HCT116 (cell line): ENCODE measurements at regions not wholly inside any gene's neighbourhood (a gene's known extent, or its start where the extent isn't known, plus 50 kb on each side); places are given as distances from the start of the nearest gene placed in this dataset.

Experiments used
- ATAC-seq: fragments of 200-7000 bp; cut with Tn5 transposase; 2 replicates; pipeline ENCODE4 v1.9.1; 2020; ENCODE audit warnings: mild to moderate bottlenecking, moderate library complexity
- BruUV-seq: library from RNA; stranded (reverse); fragments of 400-500 nt; replicated peaks from 2 replicates; lab custom pipeline; 2021; lab: Mats Ljungman, UMichigan
- CTCF ChIA-PET: fragments of 300-600 bp; sonication (Branson Sonifier 250); formaldehyde crosslinking; loops from one replicate; lab custom pipeline; 2021; ENCODE audit warnings: antibody characterized with exemption; lab: Charles Lee
- POLR2A ChIA-PET: fragments of 300-600, 350-600 bp; sonication (Branson Sonifier 250); formaldehyde crosslinking; loops from one replicate; lab custom pipeline; 2021; ENCODE audit warnings: antibody characterized with exemption; lab: Charles Lee
- RAD21 ChIA-PET, 2 experiments: fragments of 300-600 bp; sonication (Branson Sonifier 250); formaldehyde crosslinking; loops; one replicate each; lab custom pipeline; 2023; ENCODE audit warnings: low total read pairs in 2 of 2; ENCODE audit not compliant: uncharacterized antibody in 2 of 2, unreplicated experiment in 2 of 2, low non-redundant PET in 1 of 2; lab: Charles Lee
- DNase-seq: peaks from one replicate; pipeline ENCODE4 v3.0.0-alpha.2; 2010; ENCODE audit warnings: low read depth, low spot score
- H2AFZ ChIP-seq: fragments of 200-600 bp; shearing (Covaris generic), sonication (generic); 2 replicates; pipeline ENCODE4 v1.6.1; 2017; ENCODE audit warnings: low read depth, mixed run types, mixed read lengths, antibody characterized with exemption, low read length; ENCODE audit not compliant: poor library complexity, severe bottlenecking
- H3K27ac ChIP-seq: 2 replicates; pipeline ENCODE4 v1.5.1; 2012; ENCODE audit warnings: low read depth, low read length
- H3K27me3 ChIP-seq: fragments of 200-600 bp; sonication (generic); 2 replicates; pipeline ENCODE4 v1.6.1; 2016; ENCODE audit warnings: mixed run types, low read length, mixed read lengths; ENCODE audit not compliant: insufficient read depth
- H3K36me3 ChIP-seq, 2 experiments: fragments of 200-500 bp in 1 of 2; fragments of 200-600 bp in 1 of 2; sonication (Bioruptor generic) in 1 of 2; sonication (generic) in 1 of 2; 2 replicates each; pipeline versions ENCODE4 v1.5.1 to v1.6.1; 2014 to 2016; ENCODE audit warnings: low read length in 2 of 2, inconsistent platforms in 1 of 2, mixed read lengths in 1 of 2, mixed run types in 1 of 2; ENCODE audit not compliant: insufficient read depth in 2 of 2, control insufficient read depth in 1 of 2
- H3K4me1 ChIP-seq, 2 experiments: fragments of 200-600 bp in 1 of 2; sonication (generic) in 1 of 2; 2 replicates each; pipeline versions ENCODE4 v1.5.1 to v1.6.1; 2012 to 2017; ENCODE audit warnings: low read length in 2 of 2, inconsistent platforms in 1 of 2, mild to moderate bottlenecking in 1 of 2, mixed read lengths in 1 of 2, mixed run types in 1 of 2, moderate library complexity in 1 of 2; ENCODE audit not compliant: insufficient read depth in 2 of 2, control insufficient read depth in 1 of 2
- H3K4me2 ChIP-seq: fragments of 200-600 bp; sonication (generic); 2 replicates; pipeline ENCODE4 v1.6.1; 2017; ENCODE audit warnings: mixed run types, low read length, mixed read lengths
- H3K4me3 ChIP-seq, 2 experiments: fragments of 200-600 bp in 1 of 2; sonication (generic) in 1 of 2; replicated peaks in 1 of 2; 2 replicates each; pipeline ENCODE4 v1.5.1; 2011 to 2016; ENCODE audit warnings: low read length in 2 of 2, control low read depth in 1 of 2, low read depth in 1 of 2, mild to moderate bottlenecking in 1 of 2, mixed read lengths in 1 of 2, mixed run types in 1 of 2
- H3K79me2 ChIP-seq: fragments of 200-600 bp; sonication (generic); 2 replicates; pipeline ENCODE4 v1.6.1; 2017; ENCODE audit warnings: mild to moderate bottlenecking, mixed run types, low read length, moderate library complexity, mixed read lengths; ENCODE audit not compliant: insufficient read depth
- H3K9ac ChIP-seq: fragments of 200-600 bp; sonication (generic); 2 replicates; pipeline ENCODE4 v1.6.1; 2016; ENCODE audit warnings: low read length, mixed read lengths
- H3K9me2 ChIP-seq: fragments of 200-600 bp; sonication (generic), shearing (Covaris generic); 2 replicates; pipeline ENCODE4 v1.6.1; 2017; ENCODE audit warnings: mixed run types, mild to moderate bottlenecking, moderate library complexity; ENCODE audit not compliant: insufficient read depth
- H3K9me3 ChIP-seq, 2 experiments: fragments of 200-500 bp in 1 of 2; fragments of 200-600 bp in 1 of 2; sonication (Bioruptor generic) in 1 of 2; sonication (generic) in 1 of 2; 2 replicates each; pipeline ENCODE4 v1.6.1; 2014 to 2017; ENCODE audit warnings: low read length in 2 of 2, mixed read lengths in 2 of 2, inconsistent platforms in 1 of 2, low read depth in 1 of 2, mild to moderate bottlenecking in 1 of 2, mixed run types in 1 of 2, moderate library complexity in 1 of 2; ENCODE audit not compliant: control insufficient read depth in 1 of 2, insufficient read depth in 1 of 2
- H4K20me1 ChIP-seq: fragments of 200-600 bp; sonication (generic), shearing (Covaris generic); 2 replicates; pipeline ENCODE4 v1.6.1; 2017; ENCODE audit warnings: mixed run types, mild to moderate bottlenecking, moderate library complexity; ENCODE audit not compliant: insufficient read depth
- CBX3 ChIP-seq: IDR thresholded peaks from 2 replicates; pipeline ENCODE4 v1.6.1; 2012; ENCODE audit warnings: low read depth
- ELF1 ChIP-seq: IDR thresholded peaks from 2 replicates; pipeline ENCODE4 v1.6.1; 2012; ENCODE audit warnings: low read depth, borderline replicate concordance
- EZH2 ChIP-seq: fragments of 200-600 bp; sonication (generic); IDR thresholded peaks from 2 replicates; pipeline ENCODE4 v1.6.1; 2017; ENCODE audit warnings: antibody characterized with exemption, mixed run types
- EZH2phosphoT487 ChIP-seq: fragments of 200-600 bp; IDR thresholded peaks from 2 replicates; pipeline ENCODE4 v1.6.1; 2018; ENCODE audit warnings: antibody characterized with exemption, borderline replicate concordance
- FOSL1 ChIP-seq: IDR thresholded peaks from 2 replicates; pipeline ENCODE4 v1.6.1; 2012; ENCODE audit warnings: low read depth
- JUND ChIP-seq: IDR thresholded peaks from 2 replicates; pipeline ENCODE4 v1.6.1; 2012
- SIN3A ChIP-seq: IDR thresholded peaks from 2 replicates; pipeline ENCODE4 v1.6.1; 2012; ENCODE audit warnings: low read depth
- SRF ChIP-seq: IDR thresholded peaks from 2 replicates; pipeline ENCODE4 v1.6.1; 2012; ENCODE audit warnings: low read depth
- TCF7L2 ChIP-seq: IDR thresholded peaks from 2 replicates; pipeline ENCODE4 v1.7.0; 2011; ENCODE audit warnings: borderline replicate concordance, inconsistent platforms; ENCODE audit not compliant: insufficient read depth, insufficient read length; ENCODE audit errors: extremely low read depth
- ZNF274 ChIP-seq: fragments of 200-500 bp; sonication (Bioruptor generic); IDR thresholded peaks from 2 replicates; pipeline ENCODE4 v1.6.1; 2014; ENCODE audit warnings: mild to moderate bottlenecking, low read depth, low read length, inconsistent platforms
- intact Hi-C: fragments of 100-400 bp; cut with micrococcal nuclease; formaldehyde crosslinking; loops from 2 replicates; pipeline ENCODE4 v1.10.0; 2022
- TF ChIP-seq, protein P1 (sequence below), 3 experiments: fragments of 200-600 bp in 1 of 3; sonication (generic) in 1 of 3; IDR thresholded peaks in 2 of 3; conservative IDR thresholded peaks in 1 of 3; 2 replicates each; pipeline ENCODE4 v1.5.1; 2012 to 2017; ENCODE audit warnings: low read depth in 2 of 3, low read length in 2 of 3, antibody characterized with exemption in 1 of 3, borderline replicate concordance in 1 of 3, control low read depth in 1 of 3, mild to moderate bottlenecking in 1 of 3, mixed read lengths in 1 of 3, mixed run types in 1 of 3, moderate library complexity in 1 of 3; ENCODE audit not compliant: insufficient read depth in 1 of 3
- TF ChIP-seq, protein P2 (sequence below): IDR thresholded peaks from 2 replicates; pipeline ENCODE4 v1.6.1; 2012
- TF ChIP-seq, protein P3 (sequence below): IDR thresholded peaks from 2 replicates; pipeline ENCODE4 v1.6.1; 2011; ENCODE audit warnings: mild to moderate bottlenecking, low read length, moderate library complexity; ENCODE audit not compliant: insufficient replicate concordance; ENCODE audit errors: extremely low read depth
- TF ChIP-seq, protein P4 (sequence below): IDR thresholded peaks from 2 replicates; pipeline ENCODE4 v1.6.1; 2012

DNA sequence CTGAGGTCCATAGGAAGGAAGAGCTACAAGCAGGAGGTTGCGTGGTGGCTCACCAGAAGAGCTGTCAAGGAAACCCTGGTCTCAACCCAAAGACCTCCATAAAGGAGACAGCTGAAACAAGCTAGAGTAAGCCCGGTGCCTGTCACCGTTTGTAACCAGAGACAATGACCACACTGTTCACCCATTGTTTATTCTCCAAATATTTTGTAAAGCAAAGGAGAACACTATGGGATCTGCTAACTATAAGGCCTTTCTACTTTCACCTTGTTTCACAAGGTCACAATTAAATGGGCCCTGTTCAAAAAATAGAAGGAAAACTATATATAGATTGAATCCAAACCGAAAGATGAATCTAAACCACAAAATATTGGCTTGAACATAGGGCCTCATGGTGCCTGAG, 128.9 kb upstream of the TPRG1 start:
- no peak overlapping the region for H3K9ac ChIP-seq
- no peaks in the 10 kb centered on the region for H3K36me3 ChIP-seq
- H3K9me2 ChIP-seq = no peaks in the 10 kb centered on the region
- no TSS peak for BruUV-seq
- CTCF ChIA-PET = interaction anchor here (2.1 kb wide), 1 partner anchor 1302 kb away, joined by 17 read pairs; no protein-coding TSS in a partner anchor
- H2AFZ ChIP-seq = no peak overlapping the region
- intact Hi-C loops = no loop called here
- RAD21 ChIA-PET = no interaction called here
- no peaks in the 10 kb centered on the region for H3K9me3 ChIP-seq
- TF ChIP-seq, protein P1, sequence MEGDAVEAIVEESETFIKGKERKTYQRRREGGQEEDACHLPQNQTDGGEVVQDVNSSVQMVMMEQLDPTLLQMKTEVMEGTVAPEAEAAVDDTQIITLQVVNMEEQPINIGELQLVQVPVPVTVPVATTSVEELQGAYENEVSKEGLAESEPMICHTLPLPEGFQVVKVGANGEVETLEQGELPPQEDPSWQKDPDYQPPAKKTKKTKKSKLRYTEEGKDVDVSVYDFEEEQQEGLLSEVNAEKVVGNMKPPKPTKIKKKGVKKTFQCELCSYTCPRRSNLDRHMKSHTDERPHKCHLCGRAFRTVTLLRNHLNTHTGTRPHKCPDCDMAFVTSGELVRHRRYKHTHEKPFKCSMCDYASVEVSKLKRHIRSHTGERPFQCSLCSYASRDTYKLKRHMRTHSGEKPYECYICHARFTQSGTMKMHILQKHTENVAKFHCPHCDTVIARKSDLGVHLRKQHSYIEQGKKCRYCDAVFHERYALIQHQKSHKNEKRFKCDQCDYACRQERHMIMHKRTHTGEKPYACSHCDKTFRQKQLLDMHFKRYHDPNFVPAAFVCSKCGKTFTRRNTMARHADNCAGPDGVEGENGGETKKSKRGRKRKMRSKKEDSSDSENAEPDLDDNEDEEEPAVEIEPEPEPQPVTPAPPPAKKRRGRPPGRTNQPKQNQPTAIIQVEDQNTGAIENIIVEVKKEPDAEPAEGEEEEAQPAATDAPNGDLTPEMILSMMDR (IDR thresholded peaks at IDR 0.05 in 2 of 3, conservative IDR thresholded peaks at IDR 0.05 in 1 of 3; ENCODE audit: borderline replicate concordance in 1 of 3, insufficient read depth in 1 of 3, low read depth in 2 of 3, low read length in 2 of 3) = no peak
- no peak for TF ChIP-seq SIN3A
- TF ChIP-seq, protein P2, sequence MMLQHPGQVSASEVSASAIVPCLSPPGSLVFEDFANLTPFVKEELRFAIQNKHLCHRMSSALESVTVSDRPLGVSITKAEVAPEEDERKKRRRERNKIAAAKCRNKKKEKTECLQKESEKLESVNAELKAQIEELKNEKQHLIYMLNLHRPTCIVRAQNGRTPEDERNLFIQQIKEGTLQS = no peak
- no peak for TF ChIP-seq ELF1
- TF ChIP-seq SRF = no peak
- no peak for TF ChIP-seq ZNF274
- TF ChIP-seq, protein P3, sequence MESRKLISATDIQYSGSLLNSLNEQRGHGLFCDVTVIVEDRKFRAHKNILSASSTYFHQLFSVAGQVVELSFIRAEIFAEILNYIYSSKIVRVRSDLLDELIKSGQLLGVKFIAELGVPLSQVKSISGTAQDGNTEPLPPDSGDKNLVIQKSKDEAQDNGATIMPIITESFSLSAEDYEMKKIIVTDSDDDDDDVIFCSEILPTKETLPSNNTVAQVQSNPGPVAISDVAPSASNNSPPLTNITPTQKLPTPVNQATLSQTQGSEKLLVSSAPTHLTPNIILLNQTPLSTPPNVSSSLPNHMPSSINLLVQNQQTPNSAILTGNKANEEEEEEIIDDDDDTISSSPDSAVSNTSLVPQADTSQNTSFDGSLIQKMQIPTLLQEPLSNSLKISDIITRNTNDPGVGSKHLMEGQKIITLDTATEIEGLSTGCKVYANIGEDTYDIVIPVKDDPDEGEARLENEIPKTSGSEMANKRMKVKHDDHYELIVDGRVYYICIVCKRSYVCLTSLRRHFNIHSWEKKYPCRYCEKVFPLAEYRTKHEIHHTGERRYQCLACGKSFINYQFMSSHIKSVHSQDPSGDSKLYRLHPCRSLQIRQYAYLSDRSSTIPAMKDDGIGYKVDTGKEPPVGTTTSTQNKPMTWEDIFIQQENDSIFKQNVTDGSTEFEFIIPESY = no peak
- no peak for TF ChIP-seq EZH2
- TF ChIP-seq, protein P4, sequence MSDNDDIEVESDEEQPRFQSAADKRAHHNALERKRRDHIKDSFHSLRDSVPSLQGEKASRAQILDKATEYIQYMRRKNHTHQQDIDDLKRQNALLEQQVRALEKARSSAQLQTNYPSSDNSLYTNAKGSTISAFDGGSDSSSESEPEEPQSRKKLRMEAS = no peak
- no peak for TF ChIP-seq FOSL1
- no peak for TF ChIP-seq EZH2phosphoT487
- TF ChIP-seq JUND = no peak
- no peak for TF ChIP-seq CBX3
- no peak for TF ChIP-seq TCF7L2
- H3K79me2 ChIP-seq = no peaks in the 10 kb centered on the region
- no peak overlapping the region for H3K4me2 ChIP-seq
- ATAC-seq (no peak), DNase-seq (no peak)
- no peak overlapping the region for H3K4me3 ChIP-seq
- H3K27me3 ChIP-seq = no peaks in the 10 kb centered on the region
- no peaks in the 10 kb centered on the region for H3K4me1 ChIP-seq
- no peaks in the 10 kb centered on the region for H4K20me1 ChIP-seq
- POLR2A ChIA-PET = no interaction called here
- H3K27ac ChIP-seq = no peak overlapping the region
